Ascending aorta (tissue), 2 donors: ENCODE measurements at regions not wholly inside any gene's neighbourhood (a gene's known extent, or its start where the extent isn't known, plus 50 kb on each side); places are given as distances from the start of the nearest gene placed in this dataset.

Experiments
- DNase-seq, 2 donors: peaks; one replicate each; pipeline ENCODE4 v3.0.0-alpha.2; 2019; ENCODE audit warnings: low spot score in 2 of 2
- H3K27ac ChIP-seq, 2 donors: fragments of 200-600 bp; sonication (generic); one replicate each; pipeline ENCODE4 v1.5.1; 2016 to 2017; ENCODE audit warnings: mild to moderate bottlenecking in 1 of 2
- H3K27me3 ChIP-seq: fragments of 200-600 bp; sonication (generic); one replicate; pipeline ENCODE4 v1.5.1; 2017
- H3K36me3 ChIP-seq, 2 donors: fragments of 200-600 bp; sonication (generic); one replicate each; pipeline ENCODE4 v1.5.1; 2016
- H3K4me1 ChIP-seq, 2 donors: fragments of 200-600 bp; sonication (generic); one replicate each; pipeline ENCODE4 v1.5.1; 2016 to 2017; ENCODE audit warnings: mild to moderate bottlenecking in 1 of 2
- H3K4me3 ChIP-seq, 2 donors: fragments of 200-600 bp; sonication (generic); one replicate each; pipeline ENCODE4 v1.5.1; 2016 to 2017; ENCODE audit warnings: mild to moderate bottlenecking in 1 of 2
- H3K9me3 ChIP-seq, 2 donors: fragments of 200-600 bp; sonication (generic); one replicate each; pipeline ENCODE4 v1.5.1; 2016
- CTCF ChIP-seq, 3 experiments: fragments of 200-600 bp in 2 of 3; fragments of 450-650 bp in 1 of 3; sonication (generic) in 2 of 3; IDR thresholded peaks; one replicate each; pipeline ENCODE4 v1.5.1; 2016 to 2019; ENCODE audit warnings: antibody characterized with exemption in 3 of 3, mild to moderate bottlenecking in 1 of 3, moderate library complexity in 1 of 3
- intact Hi-C: fragments of 100-400 bp; cut with DNase I; formaldehyde crosslinking; loops from one replicate; pipeline ENCODE4 v1.15.1; 2023

- TF ChIP-seq CTCF (IDR thresholded peaks at IDR 0.05): no peak
- H3K36me3 ChIP-seq: no peaks in the 10 kb centered on the region
- no peak overlapping the region for H3K4me3 ChIP-seq
- intact Hi-C loops: no loop called here
- no peak for DNase-seq
- no peak overlapping the region for H3K27ac ChIP-seq
- H3K27me3 ChIP-seq: no peaks in the 10 kb centered on the region
- H3K9me3 ChIP-seq: no peaks in the 10 kb centered on the region
- no peaks in the 10 kb centered on the region for H3K4me1 ChIP-seq
Observed at GRCh38 chr22:49468487-49469198, 359.0 kb downstream of the BRD1 start.

- Histone ChIP-seq H3K36me3 (no peaks in the 10 kb centered on the region), H3K4me1 (no peaks in the 10 kb centered on the region), H3K4me3 (no peak overlapping the region), H3K27ac (no peak overlapping the region), H3K27me3 (no peaks in the 10 kb centered on the region), H3K9me3 (no peaks in the 10 kb centered on the region)
- intact Hi-C loops: no loop called here
- TF ChIP-seq CTCF (IDR thresholded peaks at IDR 0.05): no peak
- DNase-seq: no peak
Observed at GRCh38 chr22:49466878-49467595, 360.6 kb downstream of the BRD1 start.

- intact Hi-C loops: no loop called here
- Histone ChIP-seq H3K9me3 (no peaks in the 10 kb centered on the region), H3K27me3 (no peaks in the 10 kb centered on the region), H3K27ac (no peak overlapping the region), H3K4me3 (no peak overlapping the region), H3K4me1 (no peaks in the 10 kb centered on the region), H3K36me3 (no peaks in the 10 kb centered on the region)
- DNase-seq: no peak
- TF ChIP-seq CTCF (IDR thresholded peaks at IDR 0.05): no peak
Observed at GRCh38 chr22:49464037-49464436, 363.6 kb downstream of the BRD1 start.

GRCh38 chr22:49462795-49463194 is 364.9 kb downstream of the BRD1 start:
- peak in 1 of 2 donors; percentile 53 for DNase-seq
- H3K4me3 ChIP-seq: no peak overlapping the region
- no peaks in the 10 kb centered on the region for H3K36me3 ChIP-seq
- TF ChIP-seq CTCF (IDR thresholded peaks at IDR 0.05): no peak
- H3K4me1 ChIP-seq: no peaks in the 10 kb centered on the region
- H3K9me3 ChIP-seq: no peaks in the 10 kb centered on the region
- intact Hi-C loops: no loop called here
- no peaks in the 10 kb centered on the region for H3K27me3 ChIP-seq
- H3K27ac ChIP-seq: no peak overlapping the region

DNA sequence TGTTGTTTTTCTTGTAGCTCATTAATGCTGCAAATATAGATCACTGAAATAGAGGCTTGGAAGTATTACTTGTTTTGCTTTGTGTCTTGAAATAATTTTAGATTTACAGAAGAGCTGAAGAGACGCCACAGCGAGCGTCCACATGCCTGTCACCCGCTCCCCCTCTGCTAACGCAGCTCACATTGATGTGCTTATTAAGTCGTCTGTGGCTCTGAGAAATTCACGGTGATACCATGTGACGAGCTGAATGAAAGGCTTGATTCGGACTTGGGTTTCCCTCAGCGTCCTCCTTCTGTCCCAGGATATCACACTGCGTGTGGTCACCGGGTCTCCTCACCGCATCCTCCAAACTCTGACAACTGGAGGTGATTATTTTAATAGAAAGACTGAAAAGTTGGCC is 365.4 kb downstream of the BRD1 start:
- no peak overlapping the region for H3K4me3 ChIP-seq
- no peaks in the 10 kb centered on the region for H3K9me3 ChIP-seq
- intact Hi-C loops: no loop called here
- H3K27me3 ChIP-seq: no peaks in the 10 kb centered on the region
- peak in 1 of 2 donors; percentile 42 for DNase-seq
- TF ChIP-seq CTCF (IDR thresholded peaks at IDR 0.05): no peak
- no peaks in the 10 kb centered on the region for H3K36me3 ChIP-seq
- H3K4me1 ChIP-seq: no peaks in the 10 kb centered on the region
- no peak overlapping the region for H3K27ac ChIP-seq
